H1 (cell line): ENCODE measurements at regions not wholly inside any gene's neighbourhood (a gene's known extent, or its start where the extent isn't known, plus 50 kb on each side); places are given as distances from the start of the nearest gene placed in this dataset.

Experiments
- CTCF ChIA-PET: fragments of 300-600 bp; sonication (Branson Sonifier 250); formaldehyde crosslinking; loops from one replicate; lab custom pipeline; 2021; ENCODE audit not compliant: partially characterized antibody; lab: Charles Lee
- POLR2A ChIA-PET: fragments of 300-600 bp; sonication (Branson Sonifier 250); formaldehyde crosslinking; loops from one replicate; lab custom pipeline; 2021; ENCODE audit warnings: inconsistent platforms; ENCODE audit not compliant: partially characterized antibody; lab: Charles Lee
- DNase-seq, 2 experiments: peaks; one replicate each; pipeline versions ENCODE4 v3.0.0 to v3.0.0-alpha.2; 2010 to 2022; ENCODE audit warnings: low spot score in 2 of 2, low read depth in 1 of 2, mixed read lengths in 1 of 2
- FAIRE-seq: peaks from 2 replicates; lab custom pipeline; 2011; peaks lifted over from hg19 to GRCh38; lab: Jason Lieb, UNC
- H2AFZ ChIP-seq: 2 replicates; pipeline ENCODE4 v1.8.1; 2012; ENCODE audit warnings: low read length, inconsistent platforms
- H2AK5ac ChIP-seq: 2 replicates; pipeline ENCODE4 v1.6.1; 2013; ENCODE audit warnings: low read depth, low read length
- H2BK120ac ChIP-seq: replicated peaks from 2 replicates; pipeline ENCODE3; 2013; ENCODE audit warnings: low read depth, low read length, inconsistent platforms
- H2BK12ac ChIP-seq: 2 replicates; pipeline ENCODE4 v1.6.1; 2013; ENCODE audit warnings: low read depth, low read length
- H2BK15ac ChIP-seq: 2 replicates; pipeline ENCODE4 v1.6.1; 2013; ENCODE audit warnings: low read length
- H2BK20ac ChIP-seq: 2 replicates; pipeline ENCODE4 v1.6.1; 2013; ENCODE audit warnings: low read length
- H2BK5ac ChIP-seq: 2 replicates; pipeline ENCODE4 v1.6.1; 2013; ENCODE audit warnings: low read depth, low read length
- H3K14ac ChIP-seq: 2 replicates; pipeline ENCODE4 v1.6.1; 2013; ENCODE audit warnings: inconsistent platforms; ENCODE audit not compliant: insufficient read length
- H3K18ac ChIP-seq: 2 replicates; pipeline ENCODE4 v1.6.1; 2013; ENCODE audit warnings: low read length; ENCODE audit errors: extremely low read depth
- H3K23ac ChIP-seq: 2 replicates; pipeline ENCODE4 v1.6.1; 2013; ENCODE audit warnings: inconsistent platforms; ENCODE audit not compliant: insufficient read length
- H3K23me2 ChIP-seq: 2 replicates; pipeline ENCODE4 v1.6.1; 2013; ENCODE audit warnings: low read depth, low read length
- H3K27ac ChIP-seq: 2 replicates; pipeline ENCODE4 v1.6.1; 2011; ENCODE audit warnings: low read depth, low read length, inconsistent platforms
- H3K27me3 ChIP-seq, 4 experiments: replicated peaks in 1 of 4; 1 replicate in 1 of 4; 2 replicates in 3 of 4; pipeline versions ENCODE4 v1.6.1 to v1.8.1; 2011 to 2013; ENCODE audit warnings: low read length in 3 of 4, mild to moderate bottlenecking in 3 of 4, inconsistent platforms in 2 of 4, mixed read lengths in 2 of 4, moderate library complexity in 1 of 4; ENCODE audit not compliant: control insufficient read depth in 3 of 4, insufficient read depth in 3 of 4; ENCODE audit errors: extremely low read depth in 1 of 4
- H3K36me3 ChIP-seq, 4 experiments: 2 replicates each; pipeline versions ENCODE4 v1.6.1 to v1.8.1; 2011 to 2013; ENCODE audit warnings: mild to moderate bottlenecking in 4 of 4, low read length in 3 of 4, moderate library complexity in 2 of 4, control low read depth in 1 of 4, inconsistent platforms in 1 of 4; ENCODE audit not compliant: insufficient read depth in 4 of 4, control insufficient read depth in 2 of 4
- H3K4ac ChIP-seq: replicated peaks from 2 replicates; pipeline ENCODE3; 2013; ENCODE audit warnings: low read length, low read depth, mixed read lengths, inconsistent platforms; ENCODE audit not compliant: insufficient read length
- H3K4me1 ChIP-seq, 4 experiments: replicated peaks in 1 of 4; 1 replicate in 1 of 4; 2 replicates in 3 of 4; pipeline versions ENCODE4 v1.6.1 to v1.8.1; 2011 to 2013; ENCODE audit warnings: low read length in 3 of 4, inconsistent platforms in 2 of 4, mixed read lengths in 1 of 4; ENCODE audit not compliant: insufficient read depth in 4 of 4, control insufficient read depth in 3 of 4
- H3K4me2 ChIP-seq, 2 experiments: 2 replicates each; pipeline versions ENCODE4 v1.6.1 to v1.8.1; 2011 to 2013; ENCODE audit warnings: low read depth in 2 of 2, low read length in 2 of 2, control low read depth in 1 of 2, inconsistent platforms in 1 of 2, mild to moderate bottlenecking in 1 of 2; ENCODE audit not compliant: insufficient read depth in 1 of 2
- H3K4me3 ChIP-seq, 4 experiments: fragments of 200-600, 300-600 bp in 1 of 4; sonication (generic), shearing (Covaris generic), sonication (Bioruptor Twin) in 1 of 4; 2 replicates each; pipeline versions ENCODE4 v1.5.1 to v1.8.1; 2011 to 2016; ENCODE audit warnings: low read length in 4 of 4, low read depth in 3 of 4, control low read depth in 2 of 4, inconsistent platforms in 2 of 4, mild to moderate bottlenecking in 2 of 4, mixed read lengths in 1 of 4, moderate library complexity in 1 of 4; ENCODE audit not compliant: insufficient read depth in 2 of 4; ENCODE audit errors: extremely low read depth in 1 of 4
- H3K56ac ChIP-seq: replicated peaks from 2 replicates; pipeline ENCODE3; 2013; ENCODE audit warnings: low read depth, mild to moderate bottlenecking, mixed read lengths, low read length, inconsistent platforms; ENCODE audit not compliant: insufficient read length
- H3K79me1 ChIP-seq: 2 replicates; pipeline ENCODE4 v1.6.1; 2013; ENCODE audit warnings: low read depth, low read length, control low read depth
- H3K79me2 ChIP-seq, 2 experiments: 2 replicates each; pipeline versions ENCODE4 v1.6.1 to v1.8.1; 2012 to 2013; ENCODE audit warnings: low read length in 2 of 2, mild to moderate bottlenecking in 2 of 2, inconsistent platforms in 1 of 2; ENCODE audit not compliant: insufficient read depth in 2 of 2, control insufficient read depth in 1 of 2
- H3K9ac ChIP-seq, 4 experiments: replicated peaks in 1 of 4; 1 replicate in 1 of 4; 2 replicates in 3 of 4; pipeline versions ENCODE4 v1.6.1 to v1.8.1; 2011 to 2013; ENCODE audit warnings: low read depth in 3 of 4, low read length in 3 of 4, control low read depth in 2 of 4, mild to moderate bottlenecking in 2 of 4, moderate library complexity in 2 of 4, inconsistent platforms in 1 of 4; ENCODE audit errors: extremely low read depth in 1 of 4
- H3K9me3 ChIP-seq, 2 experiments: 2 replicates each; pipeline versions ENCODE4 v1.6.1 to v1.8.1; 2012 to 2013; ENCODE audit warnings: mild to moderate bottlenecking in 2 of 2, moderate library complexity in 2 of 2, control low read depth in 1 of 2, inconsistent platforms in 1 of 2, low read depth in 1 of 2, low read length in 1 of 2, mixed read lengths in 1 of 2; ENCODE audit not compliant: insufficient read depth in 2 of 2
- H4K20me1 ChIP-seq, 2 experiments: replicated peaks in 1 of 2; 2 replicates each; pipeline versions ENCODE3 to v1.8.1; 2011 to 2013; ENCODE audit warnings: inconsistent platforms in 2 of 2, low read length in 2 of 2, mild to moderate bottlenecking in 1 of 2; ENCODE audit not compliant: insufficient read depth in 2 of 2, control insufficient read depth in 1 of 2
- H4K5ac ChIP-seq: 2 replicates; pipeline ENCODE4 v1.6.1; 2013; ENCODE audit warnings: low read length, low read depth, mixed read lengths, inconsistent platforms; ENCODE audit not compliant: insufficient read length
- H4K8ac ChIP-seq: 2 replicates; pipeline ENCODE4 v1.8.0; 2013; ENCODE audit warnings: mild to moderate bottlenecking, moderate library complexity, low read length, inconsistent platforms; ENCODE audit not compliant: insufficient read depth; ENCODE audit errors: extremely low read depth
- H4K91ac ChIP-seq: replicated peaks from 2 replicates; pipeline ENCODE3; 2013; ENCODE audit warnings: low read length, mixed read lengths, inconsistent platforms; ENCODE audit not compliant: insufficient read length
- ASH2L ChIP-seq: fragments of 200-600, 300-600 bp; sonication (generic); IDR thresholded peaks from one replicate; pipeline ENCODE4 v1.7.1; 2017; ENCODE audit warnings: low read length
- ATF2 ChIP-seq: IDR thresholded peaks from 2 replicates; pipeline ENCODE4 v1.6.1; 2012; ENCODE audit warnings: low read length, inconsistent platforms
- CBX8 ChIP-seq: fragments of 300-800, 300-1000 bp; sonication (generic); IDR thresholded peaks from 2 replicates; pipeline ENCODE4 v1.7.1; 2016; ENCODE audit warnings: low read depth, low read length, borderline replicate concordance
- CREB1 ChIP-seq: IDR thresholded peaks from 2 replicates; pipeline ENCODE4 v1.6.1; 2012; ENCODE audit warnings: inconsistent platforms
- MAFK ChIP-seq: IDR thresholded peaks from 2 replicates; pipeline ENCODE4 v1.6.1; 2012; ENCODE audit warnings: low read depth, mild to moderate bottlenecking, improper control_type of control experiment, low read length
- NANOG ChIP-seq: IDR thresholded peaks from 2 replicates; pipeline ENCODE4 v1.6.1; 2011; ENCODE audit warnings: low read length, low read depth, mild to moderate bottlenecking, inconsistent platforms; ENCODE audit not compliant: insufficient read depth, poor library complexity, severe bottlenecking
- POLR2A ChIP-seq, 2 experiments: IDR thresholded peaks; 1 replicate in 1 of 2; 2 replicates in 1 of 2; pipeline ENCODE4 v1.6.1; 2011; ENCODE audit warnings: low read depth in 2 of 2, low read length in 2 of 2, mild to moderate bottlenecking in 2 of 2; ENCODE audit errors: control extremely low read depth in 1 of 2
- RBBP5 ChIP-seq: IDR thresholded peaks from 2 replicates; pipeline ENCODE4 v1.7.1; 2012; ENCODE audit warnings: low read depth, mild to moderate bottlenecking, inconsistent platforms, low read length, moderate library complexity, borderline replicate concordance
- RFX5 ChIP-seq: IDR thresholded peaks from 2 replicates; pipeline ENCODE4 v1.6.1; 2011; ENCODE audit warnings: low read depth, low read length, improper control_type of control experiment, borderline replicate concordance
- RNF2 ChIP-seq: fragments of 200-900, 300-1000 bp; sonication (generic); IDR thresholded peaks from 2 replicates; pipeline ENCODE4 v1.7.1; 2016; ENCODE audit warnings: borderline replicate concordance, low read depth, mild to moderate bottlenecking, antibody characterized with exemption, low read length; ENCODE audit not compliant: poor library complexity, severe bottlenecking; ENCODE audit errors: missing control alignments
- SP1 ChIP-seq: IDR thresholded peaks from 2 replicates; pipeline ENCODE4 v1.6.1; 2011; ENCODE audit warnings: low read depth, low read length
- SP2 ChIP-seq: IDR thresholded peaks from 2 replicates; pipeline ENCODE4 v1.6.1; 2012; ENCODE audit warnings: mild to moderate bottlenecking, low read length, inconsistent platforms
- SP4 ChIP-seq: IDR thresholded peaks from 2 replicates; pipeline ENCODE4 v1.6.1; 2012; ENCODE audit warnings: low read length, inconsistent platforms
- TAF1 ChIP-seq: IDR thresholded peaks from 2 replicates; pipeline ENCODE4 v1.6.1; 2011; ENCODE audit warnings: mild to moderate bottlenecking, low read depth, low read length
- ZNF274 ChIP-seq: IDR thresholded peaks from 2 replicates; pipeline ENCODE4 v1.7.0; 2012; ENCODE audit warnings: low read length, borderline replicate concordance; ENCODE audit errors: extremely low read depth
- WGBS, 2 experiments: shearing (Covaris generic) in 1 of 2; methylation state at CpG; one replicate each; pipeline versions ENCODE4 v1.1.6 to v1.1.7; 2013 to 2015; ENCODE audit warnings: low lambda C conversion rate in 2 of 2, mixed read lengths in 2 of 2, inconsistent platforms in 1 of 2, low coverage in 1 of 2, missing lambda C conversion rate in 1 of 2; ENCODE audit not compliant: insufficient replicate concordance in 2 of 2, insufficient coverage in 1 of 2, insufficient read length in 1 of 2; ENCODE audit errors: extremely low coverage in 1 of 2, missing lambda C conversion rate in 1 of 2; 5-methylcytosine and 5-hydroxymethylcytosine counted together

- Histone ChIP-seq H3K14ac (no peak overlapping the region), H3K27me3 (no peaks in the 10 kb centered on the region), H4K91ac (no peak overlapping the region), H2BK15ac (no peak overlapping the region), H2BK120ac (no peak overlapping the region), H3K4ac (no peak overlapping the region), H2BK20ac (no peak overlapping the region), H3K23me2 (no peaks in the 10 kb centered on the region), H3K56ac (no peak overlapping the region), H2BK12ac (no peak overlapping the region), H3K79me2 (no peaks in the 10 kb centered on the region), H3K27ac (no peak overlapping the region), H3K18ac (no peak overlapping the region), H3K9me3 (no peaks in the 10 kb centered on the region; a peak in 1 of 4 replicates), H2AK5ac (no peak overlapping the region), H3K4me1 (no peaks in the 10 kb centered on the region), H3K36me3 (no peaks in the 10 kb centered on the region), H4K8ac (no peak overlapping the region), H4K20me1 (no peaks in the 10 kb centered on the region), H3K79me1 (no peaks in the 10 kb centered on the region), H3K4me2 (no peak overlapping the region), H3K9ac (no peak overlapping the region), H3K4me3 (no peak overlapping the region), H4K5ac (no peak overlapping the region), H2BK5ac (no peak overlapping the region), H3K23ac (no peak overlapping the region), H2AFZ (no peak overlapping the region)
- FAIRE-seq (no peak), DNase-seq (no peak)
- 87% methylated on average over 2 of the region's 2 CpGs; no CpG with 5 or more reads in 1 of the 2 experiments for WGBS, 2 experiments
- CTCF ChIA-PET, result no interaction called here
- POLR2A ChIA-PET, result no interaction called here
- TF ChIP-seq ATF2 (no peak), SP2 (no peak), RNF2 (no peak), CREB1 (no peak), ASH2L (no peak), NANOG (no peak), RBBP5 (no peak), POLR2A (IDR thresholded peaks at IDR 0.05; ENCODE audit: control extremely low read depth in 1 of 2, low read depth in 2 of 2, low read length in 2 of 2) (no peak), ZNF274 (no peak), SP1 (no peak), RFX5 (no peak), SP4 (no peak), TAF1 (no peak), CBX8 (no peak), MAFK (no peak)
Measured at GRCh38 chr7:49367072-49367471, 406.4 kb upstream of the VWC2 start.
